Keratinocyte (primary cell): ENCODE measurements at regions not wholly inside any gene's neighbourhood (a gene's known extent, or its start where the extent isn't known, plus 50 kb on each side); places are given as distances from the start of the nearest gene placed in this dataset.

Source experiments
- EZH2 ChIP-seq: IDR thresholded peaks from one replicate; pipeline ENCODE4 v1.6.1; 2012; ENCODE audit warnings: inconsistent platforms, mild to moderate bottlenecking, low read length, moderate library complexity
- TF ChIP-seq, protein P1 (sequence below), 3 experiments: IDR thresholded peaks in 1 of 3; conservative IDR thresholded peaks in 1 of 3; optimal IDR thresholded peaks in 1 of 3; 2 replicates in 2 of 3; 3 replicates in 1 of 3; pipeline versions ENCODE3 to v1.5.1; 2011; ENCODE audit warnings: low read length in 3 of 3, mild to moderate bottlenecking in 3 of 3, moderate library complexity in 2 of 3, control low read depth in 1 of 3, inconsistent platforms in 1 of 3; ENCODE audit not compliant: insufficient read depth in 2 of 3; ENCODE audit errors: extremely low read depth in 1 of 3

DNA sequence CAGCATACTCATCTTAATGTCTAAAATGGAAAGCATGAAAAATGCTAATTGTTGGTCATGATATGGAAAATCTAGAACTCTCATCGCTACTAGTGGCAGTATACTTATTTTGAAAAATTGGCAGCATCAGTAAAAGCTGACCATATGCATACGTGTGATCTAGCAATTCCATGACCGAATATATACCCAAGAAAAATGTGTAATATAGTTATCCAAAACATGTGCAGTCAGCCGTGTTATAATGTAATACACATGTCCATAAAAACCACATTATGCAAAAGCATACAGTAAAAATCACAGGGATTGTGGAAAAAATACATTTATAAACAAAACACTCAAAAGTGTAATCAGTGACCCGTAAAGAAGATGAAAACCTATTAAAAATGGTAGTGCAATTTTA, 439.0 kb downstream of the SH2D4B start:
- no peak for TF ChIP-seq EZH2
- TF ChIP-seq, protein P1, sequence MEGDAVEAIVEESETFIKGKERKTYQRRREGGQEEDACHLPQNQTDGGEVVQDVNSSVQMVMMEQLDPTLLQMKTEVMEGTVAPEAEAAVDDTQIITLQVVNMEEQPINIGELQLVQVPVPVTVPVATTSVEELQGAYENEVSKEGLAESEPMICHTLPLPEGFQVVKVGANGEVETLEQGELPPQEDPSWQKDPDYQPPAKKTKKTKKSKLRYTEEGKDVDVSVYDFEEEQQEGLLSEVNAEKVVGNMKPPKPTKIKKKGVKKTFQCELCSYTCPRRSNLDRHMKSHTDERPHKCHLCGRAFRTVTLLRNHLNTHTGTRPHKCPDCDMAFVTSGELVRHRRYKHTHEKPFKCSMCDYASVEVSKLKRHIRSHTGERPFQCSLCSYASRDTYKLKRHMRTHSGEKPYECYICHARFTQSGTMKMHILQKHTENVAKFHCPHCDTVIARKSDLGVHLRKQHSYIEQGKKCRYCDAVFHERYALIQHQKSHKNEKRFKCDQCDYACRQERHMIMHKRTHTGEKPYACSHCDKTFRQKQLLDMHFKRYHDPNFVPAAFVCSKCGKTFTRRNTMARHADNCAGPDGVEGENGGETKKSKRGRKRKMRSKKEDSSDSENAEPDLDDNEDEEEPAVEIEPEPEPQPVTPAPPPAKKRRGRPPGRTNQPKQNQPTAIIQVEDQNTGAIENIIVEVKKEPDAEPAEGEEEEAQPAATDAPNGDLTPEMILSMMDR (optimal IDR thresholded peaks at IDR 0.05 in 1 of 3, IDR thresholded peaks at IDR 0.05 in 1 of 3, conservative IDR thresholded peaks at IDR 0.05 in 1 of 3; ENCODE audit: extremely low read depth in 1 of 3, insufficient read depth in 2 of 3, low read length in 3 of 3): no peak
